ENCODE measurements at regions not wholly inside any gene's neighbourhood (a gene's known extent, or its start where the extent isn't known, plus 50 kb on each side); places are given as distances from the start of the nearest gene placed in this dataset.

DNA sequence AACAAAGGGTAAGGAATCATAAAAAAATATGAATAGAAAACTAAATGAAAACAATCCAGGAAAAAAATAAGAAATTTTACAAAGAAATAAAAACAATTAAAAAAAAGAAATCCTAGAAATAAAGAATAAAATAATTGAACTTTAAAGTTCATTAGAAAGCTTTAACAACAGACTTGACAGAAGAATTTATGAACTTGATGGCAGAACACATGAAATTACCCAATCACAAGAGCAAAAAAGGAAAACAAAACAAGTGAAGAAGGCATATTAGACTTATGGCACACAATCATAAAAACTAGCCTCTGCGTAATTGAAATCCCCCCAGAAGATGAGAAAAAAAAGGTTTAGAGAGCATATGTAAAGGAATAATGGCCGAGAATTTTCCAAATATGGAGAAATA lies 802.5 kb upstream of the B3GALT2 start:
- TF ChIP-seq, protein P1, sequence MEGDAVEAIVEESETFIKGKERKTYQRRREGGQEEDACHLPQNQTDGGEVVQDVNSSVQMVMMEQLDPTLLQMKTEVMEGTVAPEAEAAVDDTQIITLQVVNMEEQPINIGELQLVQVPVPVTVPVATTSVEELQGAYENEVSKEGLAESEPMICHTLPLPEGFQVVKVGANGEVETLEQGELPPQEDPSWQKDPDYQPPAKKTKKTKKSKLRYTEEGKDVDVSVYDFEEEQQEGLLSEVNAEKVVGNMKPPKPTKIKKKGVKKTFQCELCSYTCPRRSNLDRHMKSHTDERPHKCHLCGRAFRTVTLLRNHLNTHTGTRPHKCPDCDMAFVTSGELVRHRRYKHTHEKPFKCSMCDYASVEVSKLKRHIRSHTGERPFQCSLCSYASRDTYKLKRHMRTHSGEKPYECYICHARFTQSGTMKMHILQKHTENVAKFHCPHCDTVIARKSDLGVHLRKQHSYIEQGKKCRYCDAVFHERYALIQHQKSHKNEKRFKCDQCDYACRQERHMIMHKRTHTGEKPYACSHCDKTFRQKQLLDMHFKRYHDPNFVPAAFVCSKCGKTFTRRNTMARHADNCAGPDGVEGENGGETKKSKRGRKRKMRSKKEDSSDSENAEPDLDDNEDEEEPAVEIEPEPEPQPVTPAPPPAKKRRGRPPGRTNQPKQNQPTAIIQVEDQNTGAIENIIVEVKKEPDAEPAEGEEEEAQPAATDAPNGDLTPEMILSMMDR (IDR thresholded peaks at IDR 0.05; ENCODE audit: insufficient read depth, low read length): no peak
- no peak overlapping the region for H3K4me3 ChIP-seq (ENCODE audit: low read depth, low read length)
- no peak for DNase-seq (ENCODE audit: low read depth)

DNA sequence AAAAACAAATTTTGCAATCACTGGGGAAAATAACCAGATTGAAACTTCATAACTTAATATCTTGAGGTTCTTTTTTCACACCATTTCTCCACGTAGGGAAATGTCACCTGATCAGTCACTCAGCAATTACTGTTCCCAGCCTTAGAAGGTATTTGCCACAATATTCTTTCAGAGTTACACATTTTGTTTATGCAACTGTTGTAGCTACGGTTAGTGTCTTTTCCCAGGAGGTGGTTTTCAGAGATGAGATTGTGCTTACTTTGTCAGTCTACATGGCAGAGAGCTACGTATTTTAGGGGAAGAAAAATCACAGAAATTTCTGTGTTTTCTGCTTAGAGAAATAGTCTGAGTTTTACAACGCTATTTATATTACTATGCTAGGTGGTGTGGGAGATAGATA lies 792.8 kb upstream of the B3GALT2 start:
- no peak for DNase-seq (ENCODE audit: low read depth)
- TF ChIP-seq, protein P1 (IDR thresholded peaks at IDR 0.05; ENCODE audit: insufficient read depth, low read length): no peak
- H3K4me3 ChIP-seq (ENCODE audit: low read depth, low read length): no peak overlapping the region

DNA sequence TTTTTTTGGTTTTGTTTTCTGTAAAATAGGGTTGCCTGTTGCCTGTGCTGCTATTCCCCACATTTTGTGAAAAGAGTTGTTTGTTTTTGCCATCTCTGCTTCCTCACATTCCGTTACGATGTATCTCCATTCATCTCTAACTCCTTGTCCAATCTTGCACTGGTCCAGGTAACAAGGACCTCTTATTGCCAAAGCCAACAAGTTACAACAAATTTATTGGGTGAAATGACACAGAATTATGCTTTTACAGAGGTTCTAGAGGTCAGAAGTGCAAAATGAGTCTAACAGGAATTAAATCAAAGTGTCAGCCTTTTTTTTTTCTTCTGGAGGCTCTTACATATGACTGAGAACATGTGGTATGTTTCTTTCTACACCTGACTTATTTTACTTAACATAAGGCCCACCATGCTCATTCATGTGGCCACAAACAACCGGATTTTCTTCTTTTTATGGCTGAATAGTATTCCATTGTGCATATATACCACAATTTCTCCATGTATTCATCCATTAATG lies 787.9 kb upstream of the B3GALT2 start:
- DNase-seq (ENCODE audit: low read depth): no peak
- H3K4me3 ChIP-seq (ENCODE audit: low read depth, low read length): no peak overlapping the region
- TF ChIP-seq, protein P1 (IDR thresholded peaks at IDR 0.05; ENCODE audit: insufficient read depth, low read length): no peak

DNA sequence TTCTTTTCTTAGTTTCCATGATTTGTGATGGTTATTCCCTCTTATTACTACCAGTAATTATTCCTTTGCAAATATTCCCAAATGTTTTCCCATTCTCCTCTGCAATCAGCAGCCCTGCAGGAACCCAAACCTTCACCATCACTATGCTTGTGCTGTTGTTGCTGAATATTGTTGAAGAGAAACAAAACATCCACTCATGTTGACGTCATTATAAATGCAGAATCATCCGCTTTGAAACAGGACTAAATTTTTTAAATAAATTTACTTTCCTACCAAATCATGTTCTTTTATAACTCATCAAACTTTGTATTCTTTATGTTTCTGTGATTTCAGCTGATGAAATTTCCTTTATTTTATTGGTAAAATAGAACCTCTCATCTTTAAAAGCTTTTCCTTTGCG lies 787.0 kb upstream of the B3GALT2 start:
- DNase-seq (ENCODE audit: low read depth): no peak
- TF ChIP-seq, protein P1 (IDR thresholded peaks at IDR 0.05; ENCODE audit: insufficient read depth, low read length): no peak
- no peak overlapping the region for H3K4me3 ChIP-seq (ENCODE audit: low read depth, low read length)

DNA sequence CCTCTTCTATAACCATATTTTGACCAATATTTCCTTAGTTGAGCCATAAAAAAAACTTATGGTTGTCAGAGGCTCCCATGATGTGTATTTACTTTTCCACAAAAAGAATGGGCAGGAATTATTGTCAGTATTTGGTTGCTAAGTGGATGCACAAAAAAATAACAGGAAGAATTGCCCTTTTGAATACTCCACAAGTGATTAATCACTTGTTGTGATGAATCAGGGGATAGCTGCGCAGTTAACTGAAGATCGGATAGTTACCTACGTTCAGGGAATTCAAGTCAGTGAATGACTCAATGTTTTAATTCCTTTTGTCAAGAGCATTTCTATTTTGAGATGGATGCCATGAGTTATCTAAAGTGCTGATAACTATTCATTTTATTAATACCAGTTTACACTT lies 785.2 kb upstream of the B3GALT2 start:
- TF ChIP-seq, protein P1 (IDR thresholded peaks at IDR 0.05; ENCODE audit: insufficient read depth, low read length): no peak
- H3K4me3 ChIP-seq (ENCODE audit: low read depth, low read length): no peak overlapping the region
- DNase-seq (ENCODE audit: low read depth): no peak

DNA sequence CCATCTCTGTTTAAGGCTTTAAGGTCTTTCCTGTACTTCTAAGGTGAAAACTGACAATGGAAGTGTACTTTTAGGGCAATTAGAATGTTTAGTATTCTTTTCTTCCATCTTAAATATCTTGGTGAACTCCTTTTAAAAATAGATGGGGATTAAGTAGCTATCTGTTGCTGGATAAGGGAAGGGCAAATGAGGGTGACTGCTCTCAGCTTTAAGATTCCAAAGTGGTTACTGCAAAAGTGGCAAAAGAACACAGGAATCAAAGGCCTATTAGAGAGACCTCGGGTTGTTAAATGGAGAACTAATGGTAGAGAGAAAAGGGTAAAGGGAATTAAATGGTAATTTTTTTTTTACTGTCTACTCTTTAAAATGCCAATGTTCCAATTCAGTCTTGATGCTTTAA lies 774.1 kb upstream of the B3GALT2 start:
- no peak for DNase-seq (ENCODE audit: low read depth)
- TF ChIP-seq, protein P1 (IDR thresholded peaks at IDR 0.05; ENCODE audit: insufficient read depth, low read length): no peak
- no peak overlapping the region for H3K4me3 ChIP-seq (ENCODE audit: low read depth, low read length)

DNA sequence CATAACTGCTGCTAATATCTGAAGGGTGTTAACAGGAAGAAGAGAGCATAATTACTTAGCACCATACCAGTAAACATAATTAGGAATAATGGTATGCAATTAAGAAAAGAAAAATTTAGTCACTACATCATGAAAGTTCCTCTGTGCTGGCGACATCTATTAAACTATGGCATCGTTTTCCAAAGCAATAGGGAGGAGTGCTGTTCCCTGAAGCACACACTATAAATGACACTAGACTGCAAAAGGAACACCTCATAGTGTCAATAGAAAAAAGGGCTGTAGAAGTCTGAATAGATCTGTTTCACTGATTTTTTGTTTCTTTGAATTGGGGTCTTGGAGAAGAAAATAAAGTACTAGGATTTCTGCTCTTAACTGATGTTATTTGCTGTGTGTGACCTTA lies 773.6 kb upstream of the B3GALT2 start:
- TF ChIP-seq, protein P1 (IDR thresholded peaks at IDR 0.05; ENCODE audit: insufficient read depth, low read length): no peak
- no peak for DNase-seq (ENCODE audit: low read depth)
- H3K4me3 ChIP-seq (ENCODE audit: low read depth, low read length): no peak overlapping the region
